ENCODE measurements at regions not wholly inside any gene's neighbourhood (a gene's known extent, or its start where the extent isn't known, plus 50 kb on each side); places are given as distances from the start of the nearest gene placed in this dataset.

GRCh38 chr19:13652810-13653590 is 111.3 kb upstream of the MRI1 start:
- TF ChIP-seq CTCF (IDR thresholded peaks at IDR 0.05) = no peak
- TF ChIP-seq POLR2A (IDR thresholded peaks at IDR 0.05) = no peak
- TF ChIP-seq EP300 (IDR thresholded peaks at IDR 0.05) = no peak
